ENCODE measurements at regions not wholly inside any gene's neighbourhood (a gene's known extent, or its start where the extent isn't known, plus 50 kb on each side); places are given as distances from the start of the nearest gene placed in this dataset.

GRCh38 chr12:27178255-27178654 lies 65.8 kb upstream of the STK38L start:
- DNase-seq = no peak
- intact Hi-C loops (cut with DNase I) = no loop called here
- ATAC-seq (ENCODE audit: poor library complexity) = no peak

GRCh38 chr12:27178723-27179399 lies 65.2 kb upstream of the STK38L start:
- intact Hi-C loops (cut with DNase I) = no loop called here
- DNase-seq (no peak), ATAC-seq (ENCODE audit: poor library complexity) (peak; percentile 60)

GRCh38 chr12:27179400-27180214 lies 64.5 kb upstream of the STK38L start:
- intact Hi-C loops (cut with DNase I) = no loop called here
- ATAC-seq (ENCODE audit: poor library complexity) = peak; percentile 93
- DNase-seq = no peak

GRCh38 chr12:27180906-27181505 lies 63.1 kb upstream of the STK38L start:
- ATAC-seq (ENCODE audit: poor library complexity) (no peak), DNase-seq (no peak)
- intact Hi-C loops (cut with DNase I) = no loop called here

GRCh38 chr12:27183342-27183741 lies 60.7 kb upstream of the STK38L start:
- intact Hi-C loops (cut with DNase I) = no loop called here
- ATAC-seq (ENCODE audit: poor library complexity) = no peak
- DNase-seq = no peak

GRCh38 chr12:27185234-27186021 lies 58.7 kb upstream of the STK38L start:
- DNase-seq (no peak), ATAC-seq (ENCODE audit: poor library complexity) (peak; percentile 36)
- intact Hi-C loops (cut with DNase I) = no loop called here

GRCh38 chr12:27186022-27186839 lies 57.9 kb upstream of the STK38L start:
- intact Hi-C loops (cut with DNase I) = no loop called here
- DNase-seq (no peak), ATAC-seq (ENCODE audit: poor library complexity) (no peak)

GRCh38 chr12:27187697-27188096 lies 56.4 kb upstream of the STK38L start:
- ATAC-seq (ENCODE audit: poor library complexity) (no peak), DNase-seq (no peak)
- intact Hi-C loops (cut with DNase I) = no loop called here

GRCh38 chr12:27190761-27191160 lies 53.3 kb upstream of the STK38L start:
- ATAC-seq (ENCODE audit: poor library complexity) (no peak), DNase-seq (no peak)
- intact Hi-C loops (cut with DNase I) = no loop called here

- ATAC-seq (ENCODE audit: poor library complexity) = no peak
- intact Hi-C loops (cut with DNase I) = no loop called here
- DNase-seq = no peak
Observed at GRCh38 chr12:27191531-27191930, 52.6 kb upstream of the STK38L start.

GRCh38 chr12:27192118-27192802 lies 51.8 kb upstream of the STK38L start:
- intact Hi-C loops (cut with DNase I) = no loop called here
- DNase-seq (no peak), ATAC-seq (ENCODE audit: poor library complexity) (no peak)

- DNase-seq (no peak), ATAC-seq (ENCODE audit: poor library complexity) (peak; percentile 28)
- intact Hi-C loops (cut with DNase I) = no loop called here
Observed at GRCh38 chr12:27193106-27193505, 51.0 kb upstream of the STK38L start.

GRCh38 chr12:27193854-27194544 lies 50.1 kb upstream of the STK38L start:
- DNase-seq = peak; percentile 61
- intact Hi-C loops (cut with DNase I) = no loop called here
- ATAC-seq (ENCODE audit: poor library complexity) = peak; percentile 91
